B cell (primary cell): ENCODE measurements at regions not wholly inside any gene's neighbourhood (a gene's known extent, or its start where the extent isn't known, plus 50 kb on each side); places are given as distances from the start of the nearest gene placed in this dataset.

ENCODE experiments used
- ATAC-seq: fragments of 200-7000 bp; cut with Tn5 transposase; one replicate; pipeline ENCODE4 v1.10.0; 2021; ENCODE audit warnings: low read depth, mild to moderate bottlenecking, moderate number of reproducible peaks, moderate library complexity
- CTCF ChIA-PET: fragments of 350-600 bp; sonication (Branson Sonifier 250); formaldehyde crosslinking; loops from one replicate; lab custom pipeline; 2021; ENCODE audit warnings: antibody characterized with exemption, inconsistent platforms; lab: Charles Lee
- POLR2A ChIA-PET: fragments of 350-600 bp; sonication (Branson Sonifier 250); formaldehyde crosslinking; loops from one replicate; lab custom pipeline; 2021; ENCODE audit warnings: antibody characterized with exemption; lab: Charles Lee
- DNase-seq: peaks from one replicate; pipeline ENCODE4 v3.0.0; 2013
- H2AFZ ChIP-seq: 2 replicates; pipeline ENCODE4 v1.6.1; 2012; ENCODE audit warnings: mild to moderate bottlenecking, low read depth, low read length; ENCODE audit not compliant: insufficient read depth, poor library complexity, severe bottlenecking
- H3K27ac ChIP-seq, 2 donors: 1 replicate in 1 of 2; 2 replicates in 1 of 2; pipeline ENCODE4 v1.5.1; 2012 to 2013; ENCODE audit warnings: low read length in 2 of 2, mild to moderate bottlenecking in 2 of 2, moderate library complexity in 1 of 2
- H3K27me3 ChIP-seq, 4 experiments: fragments of 200-600 bp in 1 of 4; sonication (generic) in 1 of 4; replicated peaks in 1 of 4; 1 replicate in 2 of 4; 2 replicates in 2 of 4; pipeline versions ENCODE4 v1.6.1 to v1.7.0; 2013 to 2016; ENCODE audit warnings: low read length in 3 of 4, mild to moderate bottlenecking in 2 of 4, mixed read lengths in 1 of 4, moderate library complexity in 1 of 4; ENCODE audit not compliant: insufficient read depth in 4 of 4, control insufficient read depth in 3 of 4; ENCODE audit errors: control extremely low read depth in 1 of 4
- H3K36me3 ChIP-seq, 2 experiments: replicated peaks in 1 of 2; 1 replicate in 1 of 2; 2 replicates in 1 of 2; pipeline versions ENCODE4 v1.6.1 to v1.7.1; 2013; ENCODE audit warnings: low read length in 1 of 2; ENCODE audit not compliant: insufficient read depth in 2 of 2, control insufficient read depth in 1 of 2; ENCODE audit errors: control extremely low read depth in 1 of 2, extremely low read depth in 1 of 2
- H3K4me1 ChIP-seq, 2 donors: fragments of 200-600 bp in 1 of 2; sonication (generic) in 1 of 2; 1 replicate in 1 of 2; 2 replicates in 1 of 2; pipeline versions ENCODE4 v1.5.1 to v1.6.1; 2013 to 2017; ENCODE audit warnings: low read length in 2 of 2; ENCODE audit not compliant: control insufficient read depth in 2 of 2, insufficient read depth in 2 of 2
- H3K4me2 ChIP-seq: replicated peaks from 2 replicates; pipeline ENCODE3; 2012; ENCODE audit warnings: mild to moderate bottlenecking, low read depth, low read length; ENCODE audit not compliant: poor library complexity, severe bottlenecking
- H3K4me3 ChIP-seq, 5 experiments: fragments of 200-600 bp in 1 of 5; sonication (generic) in 1 of 5; 1 replicate in 3 of 5; 2 replicates in 2 of 5; pipeline versions ENCODE4 v1.5.1 to v1.7.0; 2011 to 2016; ENCODE audit warnings: low read length in 4 of 5, mild to moderate bottlenecking in 4 of 5, low read depth in 2 of 5, control low read depth in 1 of 5, moderate library complexity in 1 of 5; ENCODE audit not compliant: insufficient read depth in 1 of 5; ENCODE audit errors: control extremely low read depth in 1 of 5, extremely low read depth in 1 of 5
- H3K79me2 ChIP-seq: fragments of 200-600 bp; sonication (generic); one replicate; pipeline ENCODE4 v1.6.0; 2016; ENCODE audit warnings: low read length; ENCODE audit not compliant: control insufficient read depth, insufficient read depth
- H3K9ac ChIP-seq: fragments of 200-600 bp; sonication (generic); 2 replicates; pipeline ENCODE4 v1.6.1; 2017; ENCODE audit warnings: mild to moderate bottlenecking, low read length, moderate library complexity
- H3K9me3 ChIP-seq, 3 donors: one replicate each; pipeline versions ENCODE4 v1.6.1 to v1.7.1; 2013; ENCODE audit warnings: low read length in 2 of 3; ENCODE audit not compliant: control insufficient read depth in 2 of 3, insufficient read depth in 1 of 3; ENCODE audit errors: control extremely low read depth in 1 of 3
- H4K20me1 ChIP-seq: 2 replicates; pipeline ENCODE4 v1.6.0; 2012; ENCODE audit warnings: mild to moderate bottlenecking, low read length; ENCODE audit not compliant: insufficient read depth, control insufficient read depth, poor library complexity, severe bottlenecking
- H3K27ac Mint-ChIP-seq: one replicate; pipeline ENCODE4 v1.8.0; 2021; ENCODE audit warnings: mixed read lengths
- H3K27me3 Mint-ChIP-seq: one replicate; pipeline ENCODE4 v1.8.0; 2021; ENCODE audit warnings: mixed read lengths
- H3K4me1 Mint-ChIP-seq: one replicate; pipeline ENCODE4 v1.8.0; 2021; ENCODE audit warnings: mixed read lengths
- H3K4me3 Mint-ChIP-seq: one replicate; pipeline ENCODE4 v1.8.0; 2021; ENCODE audit warnings: mixed read lengths
- H3K9me3 Mint-ChIP-seq: one replicate; pipeline ENCODE4 v1.8.0; 2022; ENCODE audit warnings: mixed read lengths; ENCODE audit not compliant: insufficient read depth
- EZH2 ChIP-seq: IDR thresholded peaks from 2 replicates; pipeline ENCODE4 v1.6.1; 2012; ENCODE audit warnings: borderline replicate concordance, low read depth, mild to moderate bottlenecking, moderate library complexity, low read length; ENCODE audit not compliant: insufficient read depth, poor library complexity, severe bottlenecking
- WGBS: methylation state at CpG from one replicate; pipeline ENCODE4 v1.1.5; 2013; ENCODE audit warnings: missing lambda C conversion rate; ENCODE audit not compliant: insufficient coverage; 5-methylcytosine and 5-hydroxymethylcytosine counted together
- intact Hi-C: fragments of 100-400 bp; cut with micrococcal nuclease; formaldehyde crosslinking; loops from one replicate; pipeline ENCODE4 v1.10.0; 2022
- TF ChIP-seq, protein P1 (sequence below): fragments of 200-600 bp; IDR thresholded peaks from one replicate; pipeline ENCODE4 v1.8.0; 2022; ENCODE audit warnings: antibody characterized with exemption, mild to moderate bottlenecking

DNA sequence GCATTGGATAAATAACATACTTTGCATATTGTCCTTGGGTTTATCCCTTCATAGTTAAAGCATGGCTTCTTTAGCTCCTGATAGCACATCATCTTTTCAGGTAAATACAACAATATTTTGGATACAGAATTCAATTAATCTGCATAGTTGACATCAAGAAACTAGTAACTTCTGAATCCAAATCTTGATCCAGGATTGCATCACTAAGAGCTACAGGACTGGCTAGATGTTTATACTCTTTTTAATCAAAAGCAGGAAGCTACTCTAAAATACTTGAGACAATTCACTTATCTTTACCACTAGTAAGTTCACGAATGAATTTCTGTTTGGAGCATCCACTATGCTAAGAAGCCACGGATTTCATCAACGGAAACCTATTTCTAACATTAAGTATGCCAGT lies 54.2 kb upstream of the SLC44A3 start:
- CTCF ChIA-PET: no interaction called here
- H3K36me3 ChIP-seq: no peaks in the 10 kb centered on the region
- H3K27ac ChIP-seq: no peak overlapping the region
- intact Hi-C loops: no loop called here
- no peak overlapping the region for H3K9ac ChIP-seq
- no peak overlapping the region for H3K27ac Mint-ChIP-seq
- ATAC-seq (no peak), DNase-seq (no peak)
- no peaks in the 10 kb centered on the region for H3K9me3 ChIP-seq
- H4K20me1 ChIP-seq: no peaks in the 10 kb centered on the region
- peaks cover 5% of the 10 kb centered on the region for H3K9me3 Mint-ChIP-seq
- no peak overlapping the region for H3K4me2 ChIP-seq
- H3K4me1 ChIP-seq: no peaks in the 10 kb centered on the region
- TF ChIP-seq EZH2: no peak
- TF ChIP-seq, protein P1, sequence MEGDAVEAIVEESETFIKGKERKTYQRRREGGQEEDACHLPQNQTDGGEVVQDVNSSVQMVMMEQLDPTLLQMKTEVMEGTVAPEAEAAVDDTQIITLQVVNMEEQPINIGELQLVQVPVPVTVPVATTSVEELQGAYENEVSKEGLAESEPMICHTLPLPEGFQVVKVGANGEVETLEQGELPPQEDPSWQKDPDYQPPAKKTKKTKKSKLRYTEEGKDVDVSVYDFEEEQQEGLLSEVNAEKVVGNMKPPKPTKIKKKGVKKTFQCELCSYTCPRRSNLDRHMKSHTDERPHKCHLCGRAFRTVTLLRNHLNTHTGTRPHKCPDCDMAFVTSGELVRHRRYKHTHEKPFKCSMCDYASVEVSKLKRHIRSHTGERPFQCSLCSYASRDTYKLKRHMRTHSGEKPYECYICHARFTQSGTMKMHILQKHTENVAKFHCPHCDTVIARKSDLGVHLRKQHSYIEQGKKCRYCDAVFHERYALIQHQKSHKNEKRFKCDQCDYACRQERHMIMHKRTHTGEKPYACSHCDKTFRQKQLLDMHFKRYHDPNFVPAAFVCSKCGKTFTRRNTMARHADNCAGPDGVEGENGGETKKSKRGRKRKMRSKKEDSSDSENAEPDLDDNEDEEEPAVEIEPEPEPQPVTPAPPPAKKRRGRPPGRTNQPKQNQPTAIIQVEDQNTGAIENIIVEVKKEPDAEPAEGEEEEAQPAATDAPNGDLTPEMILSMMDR: no peak
- no peaks in the 10 kb centered on the region for H3K79me2 ChIP-seq
- no peaks in the 10 kb centered on the region for H3K27me3 Mint-ChIP-seq
- H3K4me3 ChIP-seq: no peak overlapping the region
- no peaks in the 10 kb centered on the region for H3K4me1 Mint-ChIP-seq
- no peak overlapping the region for H2AFZ ChIP-seq
- POLR2A ChIA-PET: no interaction called here
- H3K27me3 ChIP-seq: peaks cover 0 to 12% (median 0%) of the 10 kb centered on the region in 4 experiments
- 100% methylated on average over 1 of the region's 3 CpGs for WGBS
- no peak overlapping the region for H3K4me3 Mint-ChIP-seq

DNA sequence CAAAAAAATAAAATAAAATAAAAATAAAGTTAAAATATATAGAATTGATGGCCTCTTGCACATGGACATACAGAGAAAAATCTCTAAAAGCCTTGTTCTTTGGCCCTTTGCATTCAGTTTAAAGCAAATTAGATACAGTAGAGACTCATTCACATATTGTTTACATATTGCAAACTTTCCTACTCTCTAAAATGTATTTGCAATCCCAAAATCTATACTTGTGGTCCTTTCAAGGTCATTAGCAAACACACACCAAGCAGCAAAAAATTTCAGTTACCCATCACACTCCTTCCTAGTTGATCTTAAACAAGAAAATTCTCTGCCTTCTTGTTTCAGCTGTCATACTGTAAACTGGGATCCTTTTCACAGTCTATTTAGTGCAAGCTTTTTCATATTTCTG lies 61.0 kb upstream of the SLC44A3 start:
- H3K79me2 ChIP-seq: no peaks in the 10 kb centered on the region
- TF ChIP-seq EZH2: no peak
- TF ChIP-seq, protein P1: no peak
- no peak overlapping the region for H2AFZ ChIP-seq
- H3K9me3 ChIP-seq: no peaks in the 10 kb centered on the region
- H3K36me3 ChIP-seq: no peaks in the 10 kb centered on the region
- H3K4me1 Mint-ChIP-seq: no peaks in the 10 kb centered on the region
- peaks cover 3% of the 10 kb centered on the region for H3K9me3 Mint-ChIP-seq
- ChIA-PET CTCF (no interaction called here), POLR2A (no interaction called here)
- no peaks in the 10 kb centered on the region for H4K20me1 ChIP-seq
- H3K27me3 ChIP-seq: peaks cover 0 to 5% (median 4%) of the 10 kb centered on the region in 4 experiments
- H3K4me1 ChIP-seq: no peaks in the 10 kb centered on the region
- H3K9ac ChIP-seq: no peak overlapping the region
- ATAC-seq (no peak), DNase-seq (no peak)
- no peak overlapping the region for H3K27ac Mint-ChIP-seq
- H3K4me2 ChIP-seq: no peak overlapping the region
- no peak overlapping the region for H3K4me3 ChIP-seq
- H3K4me3 Mint-ChIP-seq: no peak overlapping the region
- no peak overlapping the region for H3K27ac ChIP-seq
- H3K27me3 Mint-ChIP-seq: peaks cover 26% of the 10 kb centered on the region
- intact Hi-C loops: no loop called here
